ENCODE measurements at regions not wholly inside any gene's neighbourhood (a gene's known extent, or its start where the extent isn't known, plus 50 kb on each side); places are given as distances from the start of the nearest gene placed in this dataset.

DNA sequence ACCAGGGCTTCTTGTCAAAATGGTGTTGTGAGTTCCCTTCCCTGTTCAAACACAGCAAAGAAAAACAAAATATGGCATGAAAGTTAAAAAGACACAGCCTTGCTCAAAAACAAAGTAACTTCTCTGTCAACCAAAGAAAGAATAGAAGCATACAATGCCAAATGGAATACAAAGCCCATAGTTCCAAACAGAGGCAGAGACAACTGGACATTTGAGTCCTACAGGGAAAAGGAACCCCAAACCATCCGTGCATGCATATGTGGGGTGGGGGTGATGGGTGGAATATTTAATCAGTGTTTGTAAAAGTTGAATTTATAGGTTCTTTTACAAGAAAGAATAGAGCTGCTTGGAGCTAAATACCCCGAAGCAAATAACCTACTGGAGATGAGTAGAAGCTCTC lies 218.7 kb downstream of the FAM76B start:
- Mint-ChIP-seq H3K27me3 (no peaks in the 10 kb centered on the region), H3K4me1 (no peaks in the 10 kb centered on the region), H3K27ac (no peak overlapping the region), H3K4me3 (no peak overlapping the region), H3K9me3 (peaks cover 7% of the 10 kb centered on the region), H3K36me3 (peaks cover 7% of the 10 kb centered on the region)
- DNase-seq (ENCODE audit: low spot score in 2 of 2) (no peak), ATAC-seq (ENCODE audit: low read depth) (no peak)

DNA sequence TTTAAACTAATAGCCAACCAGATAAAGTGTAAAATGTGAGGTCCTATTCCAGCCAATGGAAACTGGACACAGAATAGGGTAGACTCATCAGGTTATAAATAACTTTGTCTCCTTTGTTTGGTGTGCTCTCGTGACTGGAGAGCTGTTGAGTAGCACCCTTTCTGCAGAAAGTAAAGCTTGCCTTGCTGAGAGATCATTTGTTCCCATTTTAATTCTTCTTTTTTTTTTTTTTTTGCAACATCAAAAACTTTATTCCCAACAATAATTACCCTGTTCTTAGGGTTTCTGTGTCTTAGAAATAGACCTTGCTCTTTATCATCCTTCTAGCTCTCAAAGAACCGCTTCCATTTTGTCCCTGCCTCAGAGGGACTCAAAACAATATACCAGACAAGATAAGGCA lies 220.4 kb downstream of the FAM76B start:
- no peak overlapping the region for H3K4me3 Mint-ChIP-seq
- H3K36me3 Mint-ChIP-seq = peaks cover 7% of the 10 kb centered on the region
- H3K4me1 Mint-ChIP-seq = no peaks in the 10 kb centered on the region
- DNase-seq (ENCODE audit: low spot score in 2 of 2) (no peak), ATAC-seq (ENCODE audit: low read depth) (no peak)
- no peak overlapping the region for H3K27ac Mint-ChIP-seq
- H3K9me3 Mint-ChIP-seq = peaks cover 7% of the 10 kb centered on the region
- no peaks in the 10 kb centered on the region for H3K27me3 Mint-ChIP-seq

DNA sequence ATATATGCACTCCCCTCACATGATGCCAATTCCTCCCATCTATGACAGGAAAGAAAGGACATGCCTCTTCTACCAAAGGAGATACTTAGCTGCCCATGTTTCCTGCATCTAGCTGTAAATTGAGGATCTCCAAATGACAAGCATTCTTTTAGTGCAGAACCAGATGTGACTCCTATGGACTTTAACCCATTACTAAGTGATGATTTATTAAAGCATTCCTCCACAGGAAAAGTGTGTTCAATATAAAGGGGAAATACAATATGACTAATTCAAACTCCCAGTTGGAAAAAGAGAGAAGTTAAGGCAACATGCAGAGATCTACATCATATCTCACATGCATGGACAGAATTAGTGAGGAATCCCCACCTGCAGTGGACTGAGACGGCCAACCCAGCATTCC lies 221.3 kb downstream of the FAM76B start:
- H3K27ac Mint-ChIP-seq = no peak overlapping the region
- peaks cover 7% of the 10 kb centered on the region for H3K9me3 Mint-ChIP-seq

DNA sequence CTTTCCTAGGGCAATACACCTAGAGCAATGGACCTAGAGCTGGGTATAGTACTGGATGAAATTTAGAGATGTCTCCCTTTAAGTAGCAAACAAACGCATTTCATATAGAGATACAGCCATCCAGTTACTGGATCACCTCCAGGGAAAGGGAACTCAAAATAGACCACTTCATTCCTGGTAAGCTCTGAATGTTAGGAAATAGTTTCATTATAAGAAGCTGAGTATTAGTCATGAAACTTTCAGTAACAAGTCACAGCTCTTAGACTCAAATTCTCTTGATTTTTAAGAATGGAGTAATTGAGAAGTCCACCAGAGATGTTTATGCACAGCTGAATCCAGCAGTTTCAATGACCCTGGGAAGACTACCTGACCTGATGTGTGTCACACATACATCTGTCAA lies 221.9 kb downstream of the FAM76B start:
- Mint-ChIP-seq H3K4me1 (no peaks in the 10 kb centered on the region), H3K27me3 (no peaks in the 10 kb centered on the region), H3K36me3 (peaks cover 7% of the 10 kb centered on the region), H3K27ac (no peak overlapping the region), H3K4me3 (no peak overlapping the region), H3K9me3 (peaks cover 7% of the 10 kb centered on the region)
- DNase-seq (ENCODE audit: low spot score in 2 of 2) = no peak
- ATAC-seq (ENCODE audit: low read depth) = no peak

More for the DNA sequence above, 221.3 kb downstream of the FAM76B start:
- Mint-ChIP-seq H3K4me1 (no peaks in the 10 kb centered on the region), H3K36me3 (peaks cover 7% of the 10 kb centered on the region), H3K4me3 (no peak overlapping the region), H3K27me3 (no peaks in the 10 kb centered on the region)
- DNase-seq (ENCODE audit: low spot score in 2 of 2) (no peak), ATAC-seq (ENCODE audit: low read depth) (no peak)

DNA sequence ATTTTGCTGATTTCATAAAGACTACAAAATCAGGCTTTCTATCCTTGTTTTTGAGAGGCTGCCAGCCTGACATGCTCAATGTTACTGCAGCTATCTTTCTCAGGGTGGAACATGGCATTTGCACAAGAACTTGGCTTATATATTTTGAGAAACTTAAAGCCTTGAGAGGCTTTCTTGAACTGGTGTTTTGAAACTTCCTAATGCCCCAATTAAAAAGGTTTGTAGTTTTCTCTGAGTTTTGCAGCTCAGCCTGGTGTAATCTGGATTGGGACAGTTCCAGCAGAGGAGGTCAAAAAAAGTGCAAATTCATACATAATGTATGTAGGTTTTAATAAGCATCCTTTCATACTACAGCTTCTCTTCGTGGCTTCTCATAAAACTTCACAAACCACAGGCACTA lies 223.4 kb downstream of the FAM76B start:
- H3K36me3 Mint-ChIP-seq = peaks cover 7% of the 10 kb centered on the region
- ATAC-seq (ENCODE audit: low read depth) (no peak), DNase-seq (ENCODE audit: low spot score in 2 of 2) (no peak)
- no peak overlapping the region for H3K27ac Mint-ChIP-seq
- no peaks in the 10 kb centered on the region for H3K27me3 Mint-ChIP-seq
- no peaks in the 10 kb centered on the region for H3K4me1 Mint-ChIP-seq
- peaks cover 7% of the 10 kb centered on the region for H3K9me3 Mint-ChIP-seq
- H3K4me3 Mint-ChIP-seq = no peak overlapping the region

DNA sequence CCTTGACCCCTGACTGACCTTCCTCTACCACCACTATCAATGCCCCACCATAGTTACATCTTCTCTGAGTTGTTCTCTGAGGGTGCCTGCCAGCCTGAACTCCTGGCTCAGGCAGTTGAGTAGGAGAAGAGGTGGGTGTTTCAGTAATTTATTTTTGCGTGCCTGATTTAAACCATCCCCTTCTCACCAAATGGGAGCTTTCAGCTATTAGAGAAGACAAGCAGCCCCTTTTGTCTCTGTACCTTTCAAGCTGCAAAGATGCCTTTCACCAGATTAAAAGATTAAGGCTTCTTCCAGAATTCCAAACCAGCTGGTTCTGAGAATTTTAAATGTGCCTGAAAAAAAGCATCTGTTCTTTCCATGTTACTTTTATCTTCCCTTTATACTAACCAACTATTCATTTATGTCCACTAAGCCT lies 223.8 kb downstream of the FAM76B start:
- no peak overlapping the region for H3K27ac Mint-ChIP-seq
- DNase-seq (ENCODE audit: low spot score in 2 of 2) (no peak), ATAC-seq (ENCODE audit: low read depth) (no peak)
- H3K4me1 Mint-ChIP-seq = no peaks in the 10 kb centered on the region
- H3K36me3 Mint-ChIP-seq = peaks cover 7% of the 10 kb centered on the region
- no peak overlapping the region for H3K4me3 Mint-ChIP-seq
- peaks cover 7% of the 10 kb centered on the region for H3K9me3 Mint-ChIP-seq
- no peaks in the 10 kb centered on the region for H3K27me3 Mint-ChIP-seq

DNA sequence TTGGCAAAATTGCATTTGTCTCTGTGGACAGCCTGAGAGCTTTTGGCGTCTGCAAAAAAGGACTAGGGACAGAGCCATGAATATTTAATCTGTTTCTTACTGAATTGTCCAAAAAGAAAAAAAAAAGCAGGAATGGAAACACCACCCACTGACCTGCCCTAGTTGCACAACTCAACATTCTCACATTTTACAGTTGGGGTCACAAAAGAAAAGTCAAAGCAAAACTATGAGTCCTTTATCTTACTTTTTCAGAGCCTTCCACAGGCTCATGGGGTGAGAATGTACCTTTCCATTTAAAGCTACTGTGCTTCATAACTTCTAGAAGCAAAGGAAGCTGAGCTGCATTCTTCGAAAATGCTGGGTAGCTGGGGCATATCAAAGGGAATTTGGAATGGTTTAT lies 225.7 kb downstream of the FAM76B start:
- no peaks in the 10 kb centered on the region for H3K4me1 Mint-ChIP-seq

DNA sequence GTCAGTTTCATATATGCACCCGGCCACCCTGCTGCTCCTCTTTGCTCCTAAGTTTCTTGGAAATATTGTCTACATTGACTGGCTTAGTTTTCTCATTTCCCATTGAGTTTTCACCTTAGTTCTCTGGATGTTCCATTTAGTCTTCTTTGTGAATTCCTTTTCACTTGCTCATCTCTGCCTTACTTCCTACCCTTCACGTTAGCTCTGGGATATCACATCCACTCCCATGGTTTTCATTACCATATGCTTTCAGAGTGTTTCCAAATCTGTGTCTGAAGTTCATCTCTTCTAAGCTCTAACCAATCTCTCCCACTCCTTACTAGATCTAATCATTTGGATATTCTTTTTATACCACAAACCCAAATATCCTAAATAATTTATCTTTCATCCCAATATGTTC lies 226.4 kb downstream of the FAM76B start:
- no peaks in the 10 kb centered on the region for H3K4me1 Mint-ChIP-seq
- no peak overlapping the region for H3K27ac Mint-ChIP-seq
- no peaks in the 10 kb centered on the region for H3K36me3 Mint-ChIP-seq
- DNase-seq (ENCODE audit: low spot score in 2 of 2) = no peak
- H3K27me3 Mint-ChIP-seq = no peaks in the 10 kb centered on the region
- no peak for ATAC-seq (ENCODE audit: low read depth)
- no peak overlapping the region for H3K4me3 Mint-ChIP-seq
- H3K9me3 Mint-ChIP-seq = peaks cover under 1% of the 10 kb centered on the region

More for the DNA sequence above, 225.7 kb downstream of the FAM76B start:
- H3K27ac Mint-ChIP-seq = no peak overlapping the region
- H3K4me3 Mint-ChIP-seq = no peak overlapping the region
- no peaks in the 10 kb centered on the region for H3K27me3 Mint-ChIP-seq
- H3K9me3 Mint-ChIP-seq = peaks cover 2% of the 10 kb centered on the region
- ATAC-seq (ENCODE audit: low read depth) (no peak), DNase-seq (ENCODE audit: low spot score in 2 of 2) (no peak)
- peaks cover 2% of the 10 kb centered on the region for H3K36me3 Mint-ChIP-seq

DNA sequence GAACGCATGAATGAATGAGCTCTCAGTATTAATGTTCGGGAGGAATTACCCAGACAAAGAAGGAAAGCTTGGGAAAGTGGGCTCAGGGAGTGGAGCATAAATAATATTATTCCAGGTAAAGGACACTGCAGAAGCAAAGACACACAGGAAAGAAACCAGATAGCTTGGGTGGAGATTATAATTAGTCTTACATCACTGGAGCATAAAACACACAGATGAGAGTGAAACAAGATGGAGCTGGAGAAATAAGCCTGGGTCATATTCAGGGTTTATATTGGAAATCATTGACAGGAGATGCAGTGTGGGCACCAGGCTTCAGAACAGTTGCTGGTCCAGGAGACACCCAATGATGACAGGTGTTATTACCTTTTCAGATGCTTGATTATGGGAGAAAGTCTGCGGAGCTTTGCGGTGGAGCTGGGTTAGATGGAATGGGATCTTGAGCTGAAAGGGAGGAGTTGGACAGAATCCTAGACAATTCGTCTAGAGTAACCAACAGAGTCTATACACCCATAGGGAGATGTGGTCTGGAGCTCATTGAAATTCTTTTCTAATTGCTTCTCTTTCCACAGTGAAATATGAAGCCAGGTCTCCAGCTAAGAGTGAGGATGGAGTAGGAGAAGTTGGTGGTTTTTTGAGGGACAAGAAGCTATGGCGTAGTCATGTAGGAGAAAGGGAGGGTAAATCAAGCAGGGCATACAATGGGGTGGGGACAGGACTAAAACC lies 227.2 kb downstream of the FAM76B start:
- no peaks in the 10 kb centered on the region for H3K27me3 Mint-ChIP-seq
- no peak overlapping the region for H3K4me3 Mint-ChIP-seq
- no peaks in the 10 kb centered on the region for H3K9me3 Mint-ChIP-seq
- H3K36me3 Mint-ChIP-seq = no peaks in the 10 kb centered on the region
- no peaks in the 10 kb centered on the region for H3K4me1 Mint-ChIP-seq
- ATAC-seq (ENCODE audit: low read depth) (no peak), DNase-seq (ENCODE audit: low spot score in 2 of 2) (no peak)
- no peak overlapping the region for H3K27ac Mint-ChIP-seq

DNA sequence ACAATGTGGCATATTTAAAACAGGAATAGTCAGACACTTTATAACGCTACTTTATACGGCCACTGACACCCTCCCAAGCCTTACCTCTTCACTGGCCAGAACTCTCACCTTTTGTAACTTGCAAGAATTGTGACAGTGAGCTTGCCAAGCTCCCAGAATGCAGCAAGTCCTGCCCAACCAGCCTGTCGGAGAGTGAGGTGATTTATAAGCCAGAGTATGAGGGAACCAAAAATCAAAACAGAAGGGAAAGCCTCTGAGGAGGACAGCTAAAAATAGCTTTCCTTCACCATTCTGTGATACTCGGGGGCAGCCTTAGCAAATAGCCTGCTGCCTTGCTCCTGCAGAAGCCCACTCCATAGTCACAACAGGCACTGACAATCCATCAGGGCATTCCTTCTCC lies 229.7 kb downstream of the FAM76B start:
- no peaks in the 10 kb centered on the region for H3K9me3 Mint-ChIP-seq
- H3K4me3 Mint-ChIP-seq = no peak overlapping the region
- H3K27ac Mint-ChIP-seq = no peak overlapping the region
- ATAC-seq (ENCODE audit: low read depth) (no peak), DNase-seq (ENCODE audit: low spot score in 2 of 2) (no peak)
- H3K36me3 Mint-ChIP-seq = no peaks in the 10 kb centered on the region
- peaks cover 2% of the 10 kb centered on the region for H3K4me1 Mint-ChIP-seq
- H3K27me3 Mint-ChIP-seq = no peaks in the 10 kb centered on the region

DNA sequence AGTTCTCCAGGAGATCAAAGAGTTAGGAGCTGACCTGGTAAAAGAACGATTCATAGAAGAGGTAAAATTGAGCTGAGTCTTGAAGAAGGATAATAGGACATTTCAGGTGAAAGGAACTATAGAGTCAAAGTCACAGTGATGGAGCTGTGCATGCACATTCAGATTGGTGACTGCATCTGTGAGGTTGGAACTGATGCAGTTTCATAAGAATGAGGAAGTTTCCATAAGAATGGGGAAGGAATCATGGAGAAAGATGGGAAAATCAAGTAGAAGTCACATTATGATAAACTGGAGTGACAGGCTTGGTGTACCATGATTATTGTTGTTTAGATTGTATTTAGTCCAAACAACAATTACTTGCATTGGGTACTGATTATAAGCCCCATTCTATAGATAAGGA lies 232.2 kb downstream of the FAM76B start:
- Mint-ChIP-seq H3K36me3 (no peaks in the 10 kb centered on the region), H3K4me1 (peaks cover 2% of the 10 kb centered on the region), H3K27ac (no peak overlapping the region), H3K4me3 (no peak overlapping the region), H3K27me3 (no peaks in the 10 kb centered on the region), H3K9me3 (no peaks in the 10 kb centered on the region)
- ATAC-seq (ENCODE audit: low read depth) (no peak), DNase-seq (ENCODE audit: low spot score in 2 of 2) (no peak)

DNA sequence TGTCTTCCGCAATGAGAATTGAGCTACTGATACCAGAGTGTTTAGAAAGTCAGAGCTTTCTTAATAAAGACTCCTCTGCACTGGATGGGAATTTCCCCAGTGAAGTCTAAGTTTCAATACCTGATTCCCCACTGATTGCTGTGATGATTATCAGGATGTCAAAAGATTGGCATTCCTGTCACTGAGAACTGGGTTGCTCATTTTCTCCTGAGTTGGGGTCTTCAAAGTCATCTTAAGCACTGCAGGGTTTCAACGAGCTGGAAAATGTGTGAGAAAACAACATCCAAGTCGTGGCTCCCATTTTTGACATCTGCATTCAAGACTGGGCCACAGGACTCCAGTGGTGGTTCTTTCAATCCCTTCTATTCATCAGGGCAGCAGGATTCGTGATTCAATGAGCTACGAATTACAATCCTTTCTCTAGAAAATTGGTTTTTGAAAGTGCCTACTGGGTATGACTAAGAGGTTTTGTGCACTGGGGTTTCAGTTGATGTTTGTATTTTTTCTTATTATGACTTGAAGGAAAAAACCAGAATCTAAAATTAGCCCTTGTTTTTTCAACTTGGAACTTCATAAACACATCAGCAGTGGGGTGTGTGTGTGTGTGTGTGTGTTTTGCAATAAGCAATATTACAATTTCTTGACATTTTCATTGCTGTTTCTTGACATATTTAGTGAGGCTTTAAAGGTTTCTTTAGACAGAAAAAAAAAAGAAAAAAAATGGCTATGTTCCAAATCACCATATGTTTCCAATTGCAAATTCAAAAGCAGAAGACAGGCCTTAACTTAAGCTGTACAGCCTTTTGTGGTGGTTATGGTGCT lies 233.0 kb downstream of the FAM76B start:
- H3K4me3 Mint-ChIP-seq = no peak overlapping the region
- no peaks in the 10 kb centered on the region for H3K36me3 Mint-ChIP-seq
- ATAC-seq (ENCODE audit: low read depth) (peak; percentile 38), DNase-seq (ENCODE audit: low spot score in 2 of 2) (no peak)
- no peak overlapping the region for H3K27ac Mint-ChIP-seq
- H3K4me1 Mint-ChIP-seq = peaks cover 2% of the 10 kb centered on the region
- H3K27me3 Mint-ChIP-seq = no peaks in the 10 kb centered on the region
- no peaks in the 10 kb centered on the region for H3K9me3 Mint-ChIP-seq

DNA sequence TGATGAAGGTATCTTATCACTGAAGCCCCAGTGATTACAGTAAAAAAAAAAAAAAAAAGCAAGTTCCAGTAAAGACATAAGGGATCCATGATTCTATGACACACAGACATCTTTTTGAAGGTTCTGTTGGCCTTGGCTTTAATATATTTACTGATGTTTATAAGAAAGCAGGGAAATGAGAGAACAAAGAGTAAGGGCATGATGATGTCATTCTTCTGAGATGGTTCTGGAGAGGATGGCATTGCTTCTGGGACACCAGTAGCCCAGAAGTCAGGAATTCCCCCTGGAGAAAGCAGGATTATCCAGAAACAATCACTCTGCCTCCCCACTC lies 233.6 kb downstream of the FAM76B start:
- Mint-ChIP-seq H3K27me3 (no peaks in the 10 kb centered on the region), H3K36me3 (no peaks in the 10 kb centered on the region), H3K9me3 (no peaks in the 10 kb centered on the region), H3K27ac (no peak overlapping the region), H3K4me1 (peaks cover 2% of the 10 kb centered on the region), H3K4me3 (no peak overlapping the region)
- DNase-seq (ENCODE audit: low spot score in 2 of 2) (no peak), ATAC-seq (ENCODE audit: low read depth) (no peak)

DNA sequence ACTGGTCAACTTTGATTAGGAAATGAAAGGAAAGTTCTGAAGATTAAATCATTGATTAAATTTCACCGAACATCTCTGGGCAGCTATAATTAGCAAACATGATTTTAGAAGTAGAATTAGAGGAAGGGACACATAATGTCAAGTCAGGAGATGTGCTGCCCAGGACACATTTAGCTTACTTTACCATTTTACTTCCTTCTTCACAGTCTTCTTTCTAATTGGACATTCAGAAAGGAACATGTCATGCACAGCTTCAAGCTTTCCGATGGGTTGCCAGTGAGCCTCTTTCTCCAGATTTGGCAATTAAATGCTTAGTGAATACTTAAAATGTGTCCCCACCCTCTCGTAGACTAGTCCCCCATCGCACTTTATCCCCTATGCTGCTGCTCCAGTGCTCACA lies 234.7 kb downstream of the FAM76B start:
- ATAC-seq (ENCODE audit: low read depth) (no peak), DNase-seq (ENCODE audit: low spot score in 2 of 2) (no peak)
- H3K4me3 Mint-ChIP-seq = no peak overlapping the region
- no peaks in the 10 kb centered on the region for H3K27me3 Mint-ChIP-seq
- no peaks in the 10 kb centered on the region for H3K9me3 Mint-ChIP-seq
- no peak overlapping the region for H3K27ac Mint-ChIP-seq
- no peaks in the 10 kb centered on the region for H3K36me3 Mint-ChIP-seq
- H3K4me1 Mint-ChIP-seq = peaks cover 2% of the 10 kb centered on the region

DNA sequence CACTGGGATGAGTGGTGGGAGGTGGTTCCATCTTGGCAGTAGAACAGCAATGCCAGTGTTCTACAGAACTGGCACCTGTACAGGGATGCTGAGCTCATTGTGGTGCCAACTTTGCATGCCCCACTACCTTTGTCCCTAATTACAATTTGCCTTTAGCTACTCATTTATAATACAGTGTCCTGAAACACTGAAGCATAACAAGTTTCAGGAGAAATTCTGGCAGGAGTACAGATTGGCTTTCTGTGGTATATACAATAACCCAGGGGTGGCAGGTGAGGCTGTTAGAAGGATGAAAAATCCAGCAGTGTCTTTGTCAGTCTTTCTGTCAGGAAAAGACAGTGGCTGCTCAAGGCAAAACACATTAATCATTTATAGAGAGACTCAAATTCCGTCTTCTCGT lies 240.3 kb downstream of the FAM76B start:
- ATAC-seq (ENCODE audit: low read depth) (no peak), DNase-seq (ENCODE audit: low spot score in 2 of 2) (no peak)
- Mint-ChIP-seq H3K9me3 (no peaks in the 10 kb centered on the region), H3K4me3 (no peak overlapping the region), H3K27me3 (no peaks in the 10 kb centered on the region), H3K36me3 (no peaks in the 10 kb centered on the region), H3K27ac (no peak overlapping the region), H3K4me1 (no peaks in the 10 kb centered on the region)
